ENCODE measurements at regions not wholly inside any gene's neighbourhood (a gene's known extent, or its start where the extent isn't known, plus 50 kb on each side); places are given as distances from the start of the nearest gene placed in this dataset.

- no peak for FAIRE-seq
Measured at GRCh38 chr15:37165395-37165794, 65.0 kb upstream of the MEIS2 start.

- FAIRE-seq: no peak
Measured at GRCh38 chr15:37166402-37166801, 66.1 kb upstream of the MEIS2 start.

DNA sequence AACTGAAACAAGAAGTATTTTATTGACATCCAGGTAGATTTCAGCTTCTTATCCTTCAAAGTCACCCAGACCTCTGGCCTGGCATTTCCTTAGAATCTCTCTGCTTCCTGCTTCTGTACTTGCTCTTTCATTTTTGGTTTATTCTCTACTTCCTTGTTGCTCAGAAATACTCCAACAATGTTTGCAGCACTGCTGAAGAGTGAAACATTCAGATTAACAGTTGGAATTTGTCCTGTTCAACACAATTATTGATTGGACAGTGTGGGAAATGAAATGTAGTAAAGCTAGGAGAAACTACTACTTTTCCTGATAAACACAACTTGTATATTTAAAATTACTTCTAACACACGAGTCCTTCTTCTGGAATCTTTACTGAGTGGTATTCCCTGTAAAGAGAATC lies 81.0 kb upstream of the MEIS2 start:
- no peak for FAIRE-seq

- no peak for FAIRE-seq
Measured at GRCh38 chr15:37199545-37199944, 99.2 kb upstream of the MEIS2 start.

DNA sequence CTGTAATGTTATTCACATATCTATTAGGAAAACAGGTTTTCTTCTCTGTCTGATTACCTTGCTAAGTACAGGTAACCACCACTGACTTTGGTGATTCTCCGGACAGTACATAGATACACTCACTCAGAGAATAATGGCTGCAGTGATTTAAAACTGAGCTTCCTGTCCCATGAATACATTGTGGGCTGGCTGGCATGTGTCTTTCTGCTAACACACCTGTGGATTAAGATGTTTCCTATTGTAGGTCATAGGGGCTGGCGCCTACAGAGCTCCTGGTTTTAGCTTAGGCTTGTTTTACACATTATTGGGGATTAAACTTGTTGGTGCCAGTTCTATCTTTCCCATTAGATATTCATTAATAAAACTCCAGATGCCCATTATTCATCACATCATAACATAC lies 102.7 kb upstream of the MEIS2 start:
- FAIRE-seq: no peak

DNA sequence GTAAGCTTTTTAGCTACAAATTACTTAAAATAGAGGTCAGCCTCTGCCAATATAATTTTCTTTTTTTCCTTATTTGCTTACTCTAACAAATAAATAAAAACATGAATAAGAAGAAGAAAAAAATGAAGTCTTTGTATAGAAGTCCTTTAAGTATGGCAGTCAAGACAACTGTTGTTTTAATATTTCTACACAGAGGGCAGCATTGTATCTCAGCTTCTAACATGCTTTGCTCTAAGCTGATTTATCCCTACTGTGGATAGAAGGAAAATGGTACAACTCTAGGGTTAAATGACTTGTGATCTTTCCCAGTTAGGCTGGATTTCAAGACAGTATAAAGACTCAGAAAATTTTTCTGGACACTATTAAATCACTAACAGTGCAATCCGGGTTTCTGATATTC lies 104.3 kb upstream of the MEIS2 start:
- FAIRE-seq: peak; percentile 97

- FAIRE-seq: no peak
Measured at GRCh38 chr15:37206690-37207089, 106.3 kb upstream of the MEIS2 start.

DNA sequence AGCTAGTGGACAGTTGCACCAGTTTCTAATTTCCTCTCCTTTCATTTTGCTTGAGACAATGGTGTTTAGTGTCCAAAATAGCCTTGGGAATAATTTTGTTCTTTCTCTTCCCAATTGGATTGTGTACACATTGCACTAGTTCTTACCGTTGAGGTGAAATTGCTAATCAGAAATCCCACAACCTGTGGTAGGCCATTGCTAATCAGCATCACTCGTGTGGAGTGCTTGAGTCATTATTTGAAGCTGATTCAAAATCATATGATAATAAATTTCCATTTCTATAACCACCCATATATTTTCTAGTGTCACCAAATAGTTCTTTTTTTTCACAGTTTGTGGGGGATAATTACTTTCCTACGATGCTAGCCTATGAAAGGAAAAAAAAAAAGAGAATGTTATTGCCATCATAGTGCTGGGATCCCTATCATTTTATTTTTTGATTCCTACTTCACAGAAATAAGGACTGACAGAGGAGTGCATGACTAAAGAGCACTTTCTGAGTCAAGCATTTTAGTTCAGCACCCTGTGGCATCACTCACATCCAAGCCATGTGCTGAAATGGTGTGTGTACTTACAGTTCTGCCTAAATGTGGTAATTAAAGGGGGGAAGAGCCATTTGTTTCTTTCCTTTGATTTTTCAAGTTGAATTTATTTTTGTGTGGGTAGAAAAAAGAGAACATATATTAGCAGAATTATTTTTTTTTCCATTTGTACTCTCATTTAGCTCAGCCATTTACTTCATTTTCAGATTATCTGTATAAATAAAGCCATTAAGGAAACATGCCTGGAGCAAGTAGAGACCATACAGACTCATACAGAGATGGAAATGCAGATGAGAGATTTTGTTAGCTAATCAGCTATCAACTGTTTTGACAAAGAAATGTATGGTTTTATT lies 108.0 kb upstream of the MEIS2 start:
- FAIRE-seq: peak; percentile 27

- FAIRE-seq: no peak
Measured at GRCh38 chr15:37209041-37209363, 108.7 kb upstream of the MEIS2 start.

DNA sequence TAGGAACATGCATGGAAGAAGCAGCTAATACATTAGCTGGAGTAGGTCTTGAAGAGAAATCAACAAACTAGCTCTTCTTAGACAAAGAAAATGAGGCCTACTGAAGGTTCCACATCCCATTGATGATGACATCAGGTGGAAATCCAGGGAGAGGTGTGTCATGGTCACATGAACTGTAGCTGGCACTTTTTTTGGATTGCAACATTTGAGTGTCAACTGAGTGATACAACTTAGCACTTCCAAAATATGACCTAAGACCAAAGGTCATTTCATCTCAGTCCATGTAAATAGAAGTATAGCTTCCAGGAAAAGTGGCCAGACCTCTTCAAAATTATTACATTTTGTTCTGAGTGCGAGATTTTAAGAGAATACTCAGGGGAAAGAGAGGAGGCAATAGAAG lies 117.2 kb upstream of the MEIS2 start:
- FAIRE-seq: no peak

GRCh38 chr15:37218351-37218916 lies 118.1 kb upstream of the MEIS2 start:
- FAIRE-seq: no peak

DNA sequence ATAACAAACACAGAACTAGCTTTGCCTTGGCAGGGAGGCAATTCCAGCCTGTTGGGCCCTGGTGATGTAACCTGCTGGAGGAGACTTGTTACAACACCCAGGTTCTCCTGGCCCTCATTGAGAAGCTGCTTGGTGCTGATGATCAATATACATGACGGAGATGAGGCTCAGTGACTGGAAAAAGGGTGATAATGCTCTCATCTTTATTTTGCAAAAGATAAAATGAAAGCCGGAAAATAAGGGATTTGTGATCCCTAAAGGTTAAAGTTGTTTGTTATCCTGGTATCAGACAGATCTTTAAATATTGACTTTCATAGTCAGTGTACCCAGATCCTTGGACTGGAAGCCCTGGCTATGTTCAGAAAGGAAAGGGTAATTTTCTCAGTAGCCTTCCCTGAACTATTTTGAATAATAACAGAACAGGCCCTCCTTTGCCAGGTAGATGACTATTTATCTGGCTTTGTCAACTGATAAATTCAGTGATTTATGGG lies 118.9 kb upstream of the MEIS2 start:
- FAIRE-seq: peak; percentile 93

- FAIRE-seq: no peak
Measured at GRCh38 chr15:37220949-37221670, 120.8 kb upstream of the MEIS2 start.

DNA sequence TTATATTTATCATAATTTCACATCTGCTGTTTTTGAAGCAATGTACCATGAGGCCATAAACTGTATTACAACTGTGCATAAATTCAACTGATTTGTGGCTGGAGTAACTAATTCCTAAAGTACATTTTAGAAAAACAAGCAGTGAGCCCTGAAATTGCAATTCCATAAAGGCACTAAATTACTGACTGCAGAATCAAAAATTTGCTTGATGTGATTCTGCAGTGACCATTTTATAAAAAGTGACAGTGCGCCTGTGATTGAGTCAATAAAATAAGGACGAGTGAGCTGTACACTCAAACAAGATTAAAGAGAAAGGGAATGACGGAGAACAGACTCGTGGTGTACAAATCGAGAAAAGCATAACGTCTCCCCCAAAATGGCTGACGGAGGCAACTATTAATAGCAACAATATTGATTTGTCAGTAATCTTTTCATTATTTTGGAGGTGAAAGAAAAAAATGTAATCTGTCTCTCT lies 121.4 kb upstream of the MEIS2 start:
- peak; percentile 99 for FAIRE-seq

- FAIRE-seq: peak; percentile 51
Measured at GRCh38 chr15:37223089-37223488, 122.7 kb upstream of the MEIS2 start.

GRCh38 chr15:37229855-37230619 lies 129.7 kb upstream of the MEIS2 start:
- no peak for FAIRE-seq

DNA sequence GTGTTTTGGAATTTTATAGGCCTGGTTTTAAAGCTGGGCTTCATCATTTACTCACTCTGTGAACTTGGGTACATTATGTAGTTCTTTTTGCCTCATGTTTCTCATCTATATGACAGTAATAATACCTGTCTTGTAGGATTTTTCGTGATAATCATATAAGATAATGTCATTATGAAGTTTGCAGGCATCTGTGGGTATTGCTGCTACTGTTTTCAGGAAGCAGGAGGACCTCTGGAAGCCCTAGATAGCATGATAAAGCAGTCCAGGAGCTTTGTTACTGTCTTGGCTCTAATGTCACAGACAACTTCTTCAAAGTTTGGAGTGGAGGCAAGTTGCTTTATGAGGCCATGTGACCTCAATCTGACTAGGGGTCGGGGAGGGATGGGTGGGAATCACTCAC lies 145.0 kb upstream of the MEIS2 start:
- FAIRE-seq: no peak

DNA sequence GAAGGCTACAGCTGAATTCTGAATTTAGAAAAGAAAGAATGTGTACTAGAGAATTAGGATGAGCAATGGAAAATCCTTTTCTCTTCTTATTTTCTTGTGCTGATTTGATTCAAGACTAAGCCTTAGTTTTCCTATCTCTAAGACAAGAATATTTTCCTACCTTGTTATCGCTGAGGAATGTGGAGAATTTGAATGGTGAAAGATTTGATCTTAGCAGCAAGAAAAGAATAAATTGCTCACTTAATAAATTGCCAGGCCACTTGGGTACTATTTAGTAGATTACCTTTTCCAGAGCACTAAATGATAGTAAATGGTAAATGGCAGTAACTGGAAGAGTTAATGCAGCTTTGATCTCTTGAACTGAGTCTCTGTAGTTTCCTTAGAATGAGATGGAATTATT lies 145.7 kb upstream of the MEIS2 start:
- peak; percentile 27 for FAIRE-seq

DNA sequence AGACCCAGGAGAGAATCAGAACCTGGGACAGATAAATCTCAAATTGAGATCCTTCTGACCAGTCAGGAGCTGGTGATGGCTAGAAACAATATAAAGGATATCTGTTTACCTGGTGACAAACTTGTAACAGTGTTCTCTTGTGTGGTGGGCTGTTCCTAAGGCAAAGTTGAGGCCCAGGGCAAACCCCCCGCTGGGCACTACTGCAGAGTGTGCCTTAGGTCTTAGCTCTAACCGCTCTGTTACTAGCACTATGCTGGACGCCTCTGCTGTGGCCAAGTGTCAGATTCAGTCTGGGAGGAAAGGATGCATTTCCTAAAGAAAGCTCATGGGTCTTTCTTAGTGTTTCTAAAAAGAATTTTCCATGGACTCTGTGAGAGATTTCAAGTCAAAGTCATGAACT lies 146.5 kb upstream of the MEIS2 start:
- FAIRE-seq: no peak

DNA sequence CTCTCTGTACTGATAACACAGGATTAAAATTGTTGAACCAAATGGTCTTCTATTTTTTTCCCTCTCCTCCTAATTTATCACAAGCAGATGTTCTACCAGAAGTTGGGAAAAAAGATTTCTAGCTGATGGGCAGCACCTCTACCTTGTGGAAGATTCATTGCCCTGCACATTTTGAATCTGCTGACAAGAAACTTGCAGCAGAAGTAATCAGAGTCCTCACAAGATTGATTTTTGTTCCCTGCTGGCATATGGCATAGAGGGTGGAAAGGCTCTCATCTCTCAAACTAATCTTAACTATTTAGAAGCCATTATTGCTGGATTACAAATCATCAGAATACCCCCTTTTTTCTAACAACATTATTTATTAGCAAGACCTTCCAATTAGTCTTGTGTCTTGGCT lies 148.9 kb upstream of the MEIS2 start:
- FAIRE-seq: no peak

DNA sequence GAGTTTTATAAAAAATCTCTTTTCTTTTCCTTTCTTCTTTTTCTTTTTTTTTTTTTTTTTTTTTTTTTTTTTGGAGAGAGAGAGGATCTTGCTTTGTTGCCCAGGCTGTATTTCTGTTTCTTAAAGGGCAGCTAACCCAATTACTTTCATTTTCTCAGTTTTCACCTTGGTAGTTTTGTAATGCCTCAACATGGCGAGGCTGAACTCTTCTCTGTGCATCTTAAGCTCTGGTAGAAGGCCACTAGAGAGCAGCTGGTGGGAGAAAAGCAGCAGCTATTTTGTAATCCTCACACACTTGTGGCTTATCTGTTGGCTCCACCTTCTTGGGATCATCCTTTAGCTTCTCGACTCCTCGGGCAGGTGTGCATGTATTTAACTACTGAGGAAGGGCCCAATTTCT lies 152.2 kb upstream of the MEIS2 start:
- FAIRE-seq: no peak

DNA sequence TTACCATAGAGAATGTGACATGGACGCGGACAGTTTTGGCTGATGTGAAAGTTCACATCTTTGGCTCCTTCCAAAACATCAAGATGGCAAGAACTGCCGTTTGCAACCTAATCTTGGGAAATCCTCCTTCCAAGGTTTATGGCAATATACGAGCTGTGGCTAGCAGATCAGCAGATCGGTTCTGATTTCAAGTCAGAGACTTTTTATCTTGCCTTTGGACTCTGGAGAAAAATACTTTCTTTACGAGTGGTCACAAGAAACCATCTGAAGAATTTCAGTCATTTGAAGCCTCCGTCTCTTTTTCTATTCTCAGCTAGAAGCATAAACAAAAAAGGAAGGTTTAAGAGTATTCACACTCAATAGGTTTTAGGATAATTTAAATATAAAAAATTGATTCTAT lies 153.5 kb upstream of the MEIS2 start:
- FAIRE-seq: no peak

DNA sequence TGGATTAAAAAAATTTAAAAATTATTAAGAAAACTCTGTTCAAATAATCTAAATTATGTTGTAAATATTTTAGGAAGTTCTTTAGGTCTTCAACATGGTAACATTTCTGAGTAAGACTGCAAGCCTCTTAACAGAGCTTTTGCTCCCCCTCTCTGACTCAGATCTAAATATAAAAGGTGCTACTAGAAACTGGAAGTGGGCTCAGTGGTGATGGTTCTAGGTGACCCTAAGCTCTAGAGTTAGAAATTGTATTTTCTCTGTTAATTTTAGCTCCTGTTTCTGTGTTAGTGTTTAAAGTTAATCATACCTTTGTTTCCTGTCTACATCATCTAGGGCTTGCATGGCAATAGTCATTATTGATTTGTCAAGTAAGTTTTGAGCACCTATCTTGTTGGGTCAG lies 159.9 kb upstream of the MEIS2 start:
- no peak for FAIRE-seq

Data from islet of Langerhans (tissue), 1 donor.